ENCODE measurements at regions not wholly inside any gene's neighbourhood (a gene's known extent, or its start where the extent isn't known, plus 50 kb on each side); places are given as distances from the start of the nearest gene placed in this dataset.

GRCh38 chr3:82265747-82266146, 504.3 kb upstream of the GBE1 start:
- TF ChIP-seq, protein P1, sequence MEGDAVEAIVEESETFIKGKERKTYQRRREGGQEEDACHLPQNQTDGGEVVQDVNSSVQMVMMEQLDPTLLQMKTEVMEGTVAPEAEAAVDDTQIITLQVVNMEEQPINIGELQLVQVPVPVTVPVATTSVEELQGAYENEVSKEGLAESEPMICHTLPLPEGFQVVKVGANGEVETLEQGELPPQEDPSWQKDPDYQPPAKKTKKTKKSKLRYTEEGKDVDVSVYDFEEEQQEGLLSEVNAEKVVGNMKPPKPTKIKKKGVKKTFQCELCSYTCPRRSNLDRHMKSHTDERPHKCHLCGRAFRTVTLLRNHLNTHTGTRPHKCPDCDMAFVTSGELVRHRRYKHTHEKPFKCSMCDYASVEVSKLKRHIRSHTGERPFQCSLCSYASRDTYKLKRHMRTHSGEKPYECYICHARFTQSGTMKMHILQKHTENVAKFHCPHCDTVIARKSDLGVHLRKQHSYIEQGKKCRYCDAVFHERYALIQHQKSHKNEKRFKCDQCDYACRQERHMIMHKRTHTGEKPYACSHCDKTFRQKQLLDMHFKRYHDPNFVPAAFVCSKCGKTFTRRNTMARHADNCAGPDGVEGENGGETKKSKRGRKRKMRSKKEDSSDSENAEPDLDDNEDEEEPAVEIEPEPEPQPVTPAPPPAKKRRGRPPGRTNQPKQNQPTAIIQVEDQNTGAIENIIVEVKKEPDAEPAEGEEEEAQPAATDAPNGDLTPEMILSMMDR (IDR thresholded peaks at IDR 0.05; ENCODE audit: unreplicated experiment) = no peak
- H3K4me1 Mint-ChIP-seq (ENCODE audit: unreplicated experiment) = peaks cover 4% of the 10 kb centered on the region
- no peak for DNase-seq (ENCODE audit: low spot score)
- H3K9me3 Mint-ChIP-seq (ENCODE audit: unreplicated experiment) = no peaks in the 10 kb centered on the region
- peaks cover 1% of the 10 kb centered on the region for H3K27me3 Mint-ChIP-seq (ENCODE audit: unreplicated experiment)
- no peak overlapping the region for H3K27ac Mint-ChIP-seq (ENCODE audit: unreplicated experiment)
- H3K36me3 Mint-ChIP-seq (ENCODE audit: low read depth, unreplicated experiment) = no peaks in the 10 kb centered on the region
- H3K4me3 Mint-ChIP-seq (ENCODE audit: unreplicated experiment) = no peak overlapping the region

GRCh38 chr3:82262193-82262592, 500.7 kb upstream of the GBE1 start:
- no peak overlapping the region for H3K4me3 Mint-ChIP-seq (ENCODE audit: unreplicated experiment)
- no peaks in the 10 kb centered on the region for H3K36me3 Mint-ChIP-seq (ENCODE audit: low read depth, unreplicated experiment)
- H3K27ac Mint-ChIP-seq (ENCODE audit: unreplicated experiment) = peak overlapping the region; percentile 53
- TF ChIP-seq, protein P1 (IDR thresholded peaks at IDR 0.05; ENCODE audit: unreplicated experiment) = no peak
- no peaks in the 10 kb centered on the region for H3K9me3 Mint-ChIP-seq (ENCODE audit: unreplicated experiment)
- peaks cover 4% of the 10 kb centered on the region for H3K4me1 Mint-ChIP-seq (ENCODE audit: unreplicated experiment)
- no peak for DNase-seq (ENCODE audit: low spot score)
- peaks cover 1% of the 10 kb centered on the region for H3K27me3 Mint-ChIP-seq (ENCODE audit: unreplicated experiment)

DNA sequence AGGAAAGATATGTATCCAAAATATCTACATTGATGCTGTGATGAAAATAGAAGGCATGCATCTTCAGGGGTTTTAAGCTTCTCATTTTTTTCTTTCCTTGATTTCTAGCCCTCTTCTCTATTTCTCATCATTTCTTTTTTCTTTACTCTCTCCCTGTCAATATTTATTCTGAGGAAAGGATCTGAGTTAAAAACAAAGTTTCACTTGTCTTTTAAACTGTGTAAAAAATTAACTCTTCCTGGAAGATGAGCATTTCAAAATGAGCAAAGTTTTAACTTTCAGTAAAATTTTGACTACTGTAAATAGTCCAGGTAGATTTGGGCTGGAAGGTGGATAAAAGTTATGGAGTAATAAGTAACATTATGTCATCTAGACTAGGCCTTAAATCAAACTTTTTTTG, 500.2 kb upstream of the GBE1 start:
- Mint-ChIP-seq H3K27ac (ENCODE audit: unreplicated experiment) (no peak overlapping the region), H3K27me3 (ENCODE audit: unreplicated experiment) (peaks cover 1% of the 10 kb centered on the region), H3K4me3 (ENCODE audit: unreplicated experiment) (no peak overlapping the region), H3K9me3 (ENCODE audit: unreplicated experiment) (no peaks in the 10 kb centered on the region), H3K36me3 (ENCODE audit: low read depth, unreplicated experiment) (no peaks in the 10 kb centered on the region), H3K4me1 (ENCODE audit: unreplicated experiment) (peaks cover 4% of the 10 kb centered on the region)
- TF ChIP-seq, protein P1 (IDR thresholded peaks at IDR 0.05; ENCODE audit: unreplicated experiment) = no peak
- DNase-seq (ENCODE audit: low spot score) = no peak

- Mint-ChIP-seq H3K9me3 (ENCODE audit: unreplicated experiment) (no peaks in the 10 kb centered on the region), H3K36me3 (ENCODE audit: low read depth, unreplicated experiment) (no peaks in the 10 kb centered on the region), H3K27me3 (ENCODE audit: unreplicated experiment) (peaks cover 1% of the 10 kb centered on the region), H3K4me3 (ENCODE audit: unreplicated experiment) (no peak overlapping the region), H3K27ac (ENCODE audit: unreplicated experiment) (no peak overlapping the region), H3K4me1 (ENCODE audit: unreplicated experiment) (peaks cover 4% of the 10 kb centered on the region)
- TF ChIP-seq, protein P1 (IDR thresholded peaks at IDR 0.05; ENCODE audit: unreplicated experiment) = no peak
- no peak for DNase-seq (ENCODE audit: low spot score)
These were observed 499.6 kb upstream of the GBE1 start for GRCh38 chr3:82261013-82261412.

DNA sequence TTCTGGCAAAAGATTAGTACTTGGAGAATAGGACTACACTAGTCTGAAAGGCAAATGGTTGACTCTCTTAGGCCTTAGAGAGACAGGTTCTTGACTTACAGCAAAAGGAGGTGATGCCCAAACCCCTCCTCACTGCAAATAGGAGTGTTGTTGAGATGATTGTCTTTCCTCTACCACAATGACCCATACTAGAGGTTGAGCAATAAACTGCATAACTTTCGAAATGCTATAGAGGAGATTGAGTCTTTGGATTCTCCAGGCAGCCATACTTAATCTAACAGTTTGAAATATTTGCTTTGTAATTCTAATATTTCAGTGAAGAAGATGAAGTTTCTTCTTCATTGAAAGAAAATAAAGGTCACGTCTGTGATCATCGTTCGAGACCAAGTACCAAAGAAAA, 498.5 kb upstream of the GBE1 start:
- peaks cover 4% of the 10 kb centered on the region for H3K4me1 Mint-ChIP-seq (ENCODE audit: unreplicated experiment)
- H3K9me3 Mint-ChIP-seq (ENCODE audit: unreplicated experiment) = no peaks in the 10 kb centered on the region
- DNase-seq (ENCODE audit: low spot score) = no peak
- no peak overlapping the region for H3K27ac Mint-ChIP-seq (ENCODE audit: unreplicated experiment)
- H3K36me3 Mint-ChIP-seq (ENCODE audit: low read depth, unreplicated experiment) = no peaks in the 10 kb centered on the region
- H3K27me3 Mint-ChIP-seq (ENCODE audit: unreplicated experiment) = peaks cover 1% of the 10 kb centered on the region
- TF ChIP-seq, protein P1 (IDR thresholded peaks at IDR 0.05; ENCODE audit: unreplicated experiment) = no peak
- no peak overlapping the region for H3K4me3 Mint-ChIP-seq (ENCODE audit: unreplicated experiment)
